ENCODE measurements at regions not wholly inside any gene's neighbourhood (a gene's known extent, or its start where the extent isn't known, plus 50 kb on each side); places are given as distances from the start of the nearest gene placed in this dataset.

- Histone ChIP-seq H3K4me3 (no peak overlapping the region), H3K27ac (no peak overlapping the region)
These were observed 911.7 kb upstream of the TMEM132C start for GRCh38 chr12:127355061-127355841.

DNA sequence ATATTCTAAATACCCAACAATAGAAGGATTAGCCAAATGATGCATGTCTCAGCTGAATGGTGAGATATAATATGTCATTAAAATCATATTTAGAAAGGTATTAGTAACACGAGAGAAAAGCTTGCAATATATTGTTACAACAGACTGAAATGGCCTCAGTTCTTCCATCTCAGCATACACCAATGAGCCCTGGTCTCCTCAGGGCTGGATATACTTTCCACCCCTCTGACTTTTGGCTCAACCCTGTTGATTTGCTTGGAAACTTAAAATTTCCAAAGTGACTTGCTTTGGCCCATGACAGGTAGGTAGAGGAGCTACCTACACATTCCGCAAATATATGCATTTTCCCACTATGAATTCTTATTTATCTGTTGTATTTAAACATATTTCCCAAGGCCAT lies 908.1 kb upstream of the TMEM132C start:
- Histone ChIP-seq H3K27ac (no peak overlapping the region), H3K4me3 (no peak overlapping the region)

DNA sequence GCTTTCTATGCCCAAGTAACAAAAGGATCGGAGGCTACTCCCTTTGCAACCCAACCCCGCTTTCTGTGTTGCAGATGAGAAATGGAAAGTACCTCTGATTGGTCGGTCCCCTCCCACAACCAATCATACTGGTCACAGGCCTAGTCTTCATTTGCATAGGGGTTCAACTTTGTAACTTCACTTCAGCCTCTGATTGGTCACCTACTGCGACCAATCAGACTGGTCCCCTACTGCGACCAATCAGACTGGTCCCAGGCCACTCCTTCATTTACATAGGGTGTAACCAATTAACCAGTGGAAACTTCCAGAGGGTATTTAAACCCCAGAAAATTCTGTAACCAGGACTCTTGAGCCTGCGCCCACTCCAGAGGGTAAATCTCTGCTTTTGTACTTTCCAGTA lies 906.4 kb upstream of the TMEM132C start:
- H3K4me3 ChIP-seq = no peak overlapping the region
- no peak overlapping the region for H3K27ac ChIP-seq

GRCh38 chr12:127362121-127362520 lies 904.8 kb upstream of the TMEM132C start:
- H3K4me3 ChIP-seq = no peak overlapping the region
- H3K27ac ChIP-seq = no peak overlapping the region

DNA sequence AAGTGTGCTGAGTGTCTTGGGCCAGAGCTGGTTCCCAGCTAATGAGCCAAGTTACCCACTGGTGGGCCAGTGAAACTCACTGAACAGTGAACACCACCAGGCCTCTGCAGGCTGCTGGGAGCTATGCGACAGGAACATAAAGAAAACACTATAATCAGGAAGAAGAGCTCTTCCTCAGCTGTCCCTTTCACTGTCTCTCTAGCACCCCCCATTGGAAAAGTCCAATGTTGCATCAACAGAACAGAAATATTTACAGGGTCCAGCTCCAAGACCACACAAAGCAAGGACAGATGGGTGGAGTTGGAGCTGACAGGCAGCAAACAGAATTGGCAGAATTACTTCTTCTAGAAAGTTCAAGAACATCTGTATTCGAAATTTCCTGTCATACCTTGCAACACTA lies 903.6 kb upstream of the TMEM132C start:
- Histone ChIP-seq H3K4me3 (no peak overlapping the region), H3K27ac (no peak overlapping the region)

DNA sequence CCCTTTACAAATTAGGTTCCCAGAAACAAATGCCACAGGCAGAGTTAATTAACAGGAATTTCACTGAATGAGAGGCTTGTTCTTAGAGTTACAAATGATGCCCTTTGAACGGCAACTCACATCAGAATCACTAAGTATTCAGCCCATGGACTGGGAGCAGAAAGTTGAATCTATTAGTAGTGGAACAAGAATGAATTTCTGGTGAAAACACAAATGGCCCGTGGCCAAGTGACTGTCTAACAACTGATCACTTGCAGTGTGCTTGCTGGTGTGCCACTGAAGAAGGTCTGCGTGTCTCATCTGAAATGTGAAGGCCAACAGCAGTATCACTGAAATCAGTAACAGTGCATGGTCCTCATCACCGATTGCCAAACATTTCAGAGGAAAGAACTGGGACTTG lies 893.4 kb upstream of the TMEM132C start:
- Histone ChIP-seq H3K4me3 (no peak overlapping the region), H3K27ac (no peak overlapping the region)

GRCh38 chr12:127374447-127374846 lies 892.5 kb upstream of the TMEM132C start:
- H3K27ac ChIP-seq = no peak overlapping the region
- no peak overlapping the region for H3K4me3 ChIP-seq

DNA sequence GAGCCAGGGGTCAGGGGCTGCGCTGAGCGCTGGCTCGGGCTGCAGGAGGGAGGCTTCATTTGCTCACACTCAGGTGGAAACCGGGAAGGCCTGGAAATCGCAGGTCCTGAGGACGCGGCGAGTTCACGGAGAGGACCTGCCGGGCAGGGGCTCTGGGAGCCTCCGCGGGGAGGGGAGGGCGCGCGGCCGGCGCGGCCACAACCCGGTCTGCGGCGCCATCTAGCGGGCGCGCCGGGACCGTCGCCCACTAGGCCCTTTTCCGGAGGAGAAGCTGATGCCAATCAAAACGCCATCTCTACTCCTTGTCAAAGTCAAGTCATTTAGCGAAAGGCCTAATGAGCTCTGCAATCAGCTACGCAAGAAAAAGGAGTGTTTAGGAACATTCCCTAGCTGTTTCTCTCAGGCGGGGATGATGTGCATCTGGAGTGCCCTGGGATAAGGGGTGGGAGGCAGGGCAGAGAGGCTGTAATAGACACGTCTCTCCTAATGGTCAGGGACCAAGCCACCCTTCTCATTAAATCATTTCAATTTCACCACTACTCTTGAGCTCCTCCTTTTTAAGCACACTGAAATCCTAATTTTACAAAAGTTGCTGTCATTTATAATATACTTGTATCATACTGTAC lies 885.8 kb upstream of the TMEM132C start:
- no peak overlapping the region for H3K27ac ChIP-seq
- H3K4me3 ChIP-seq = no peak overlapping the region

DNA sequence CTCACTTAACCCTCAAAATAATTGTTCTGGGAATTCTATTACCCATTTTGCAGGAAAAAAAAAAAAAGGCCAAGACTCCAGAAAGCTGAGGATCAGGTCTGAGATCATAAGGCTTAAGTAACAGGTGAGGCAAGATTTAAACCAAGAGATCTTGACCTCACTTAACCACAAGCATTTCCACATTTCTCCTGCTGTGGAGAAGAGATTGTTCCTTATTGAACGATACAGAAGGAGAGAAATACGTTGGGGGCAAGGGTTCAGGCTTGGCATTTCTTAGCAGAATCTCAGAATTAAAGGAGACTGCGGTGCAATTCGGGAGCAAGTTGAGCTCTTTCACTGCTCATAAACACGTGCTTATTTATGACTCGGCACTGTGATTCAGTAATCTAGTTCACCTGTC lies 885.3 kb upstream of the TMEM132C start:
- H3K4me3 ChIP-seq = no peak overlapping the region

GRCh38 chr12:127383281-127383680 lies 883.7 kb upstream of the TMEM132C start:
- Histone ChIP-seq H3K4me3 (no peak overlapping the region), H3K27ac (no peak overlapping the region)

More for the DNA sequence above, 885.3 kb upstream of the TMEM132C start:
- H3K27ac ChIP-seq = no peak overlapping the region

- H3K27ac ChIP-seq = no peak overlapping the region
These were observed 880.2 kb upstream of the TMEM132C start for GRCh38 chr12:127386723-127387122.

DNA sequence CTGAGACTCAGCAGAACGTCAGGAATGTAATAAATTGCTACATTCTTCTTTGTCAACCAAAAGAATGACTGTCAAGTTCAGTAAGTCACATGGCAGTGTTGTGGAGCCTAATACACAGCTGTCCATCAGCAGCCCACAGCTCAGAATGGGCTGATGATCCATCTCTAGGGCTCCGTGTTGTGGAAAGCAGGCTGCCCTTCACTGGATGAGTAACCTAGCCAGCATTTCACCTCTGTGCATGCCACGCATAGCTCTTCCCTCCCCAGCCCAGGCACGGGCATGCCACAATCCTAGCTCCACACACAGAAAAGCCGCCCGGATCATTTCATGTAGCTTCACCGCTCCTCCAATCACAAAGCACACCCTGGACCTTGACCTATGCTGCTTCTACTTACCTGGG lies 878.0 kb upstream of the TMEM132C start:
- Histone ChIP-seq H3K4me3 (no peak overlapping the region), H3K27ac (no peak overlapping the region)

More at GRCh38 chr12:127386723-127387122, 880.2 kb upstream of the TMEM132C start:
- H3K4me3 ChIP-seq = no peak overlapping the region

DNA sequence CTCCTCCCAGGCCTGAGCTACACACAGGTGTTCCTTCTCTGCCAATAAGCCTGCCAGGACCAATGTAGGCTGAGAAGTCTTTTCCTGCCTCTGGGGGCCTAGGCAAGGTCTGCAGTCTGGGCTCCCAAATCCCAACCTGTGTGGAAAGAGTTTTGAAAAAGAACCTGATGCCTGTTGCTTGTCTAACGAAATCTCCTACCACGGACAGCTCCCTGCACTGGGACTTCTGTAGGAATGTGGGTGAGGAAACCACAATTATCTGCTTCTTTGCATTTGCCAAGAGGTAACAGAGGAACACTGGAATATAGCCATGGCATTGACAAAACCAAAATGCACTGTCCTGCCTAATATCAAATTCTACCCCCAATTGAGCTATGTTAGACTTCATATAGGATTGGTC lies 877.0 kb upstream of the TMEM132C start:
- Histone ChIP-seq H3K27ac (no peak overlapping the region), H3K4me3 (no peak overlapping the region)

DNA sequence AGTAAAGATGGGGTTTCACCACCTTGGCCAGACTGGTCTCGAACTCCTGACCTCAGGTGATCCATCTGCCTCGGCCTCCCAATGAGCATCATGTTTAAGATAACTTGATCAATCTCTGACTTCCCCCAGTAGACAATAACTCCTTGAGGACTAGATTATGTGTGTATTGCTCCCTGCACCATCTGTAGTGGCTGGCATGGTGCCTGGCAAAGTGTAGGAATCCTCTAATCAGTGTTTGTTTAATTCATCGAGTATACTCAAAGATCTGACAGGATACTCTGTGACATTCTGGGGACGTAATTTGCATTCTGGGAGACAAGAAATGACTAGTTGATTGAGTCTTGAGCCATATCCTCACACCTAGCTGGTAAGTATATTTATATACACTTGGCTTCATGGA lies 873.5 kb upstream of the TMEM132C start:
- no peak overlapping the region for H3K4me3 ChIP-seq
- no peak overlapping the region for H3K27ac ChIP-seq

- no peak overlapping the region for H3K27ac ChIP-seq
- no peak overlapping the region for H3K4me3 ChIP-seq
These were observed 873.1 kb upstream of the TMEM132C start for GRCh38 chr12:127393896-127394295.

DNA sequence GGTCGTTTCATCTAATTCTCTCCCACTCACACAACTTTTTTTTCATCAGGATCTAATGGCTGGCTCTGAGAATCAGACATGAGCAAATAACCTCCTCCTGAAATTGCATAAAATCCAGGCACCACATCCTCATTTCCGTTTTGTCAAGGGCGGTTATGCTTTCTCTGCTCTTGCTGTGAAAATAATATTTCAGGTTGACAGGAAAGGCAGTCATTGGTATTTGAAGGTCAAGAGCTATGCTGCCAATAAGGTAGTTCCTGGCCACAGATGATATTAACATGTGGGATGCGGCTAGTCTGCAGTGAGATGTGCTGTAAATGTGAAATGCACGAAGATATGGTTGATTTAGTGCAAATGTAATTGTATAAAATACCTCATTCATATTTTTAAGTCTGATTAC lies 870.2 kb upstream of the TMEM132C start:
- no peak overlapping the region for H3K27ac ChIP-seq
- no peak overlapping the region for H3K4me3 ChIP-seq

DNA sequence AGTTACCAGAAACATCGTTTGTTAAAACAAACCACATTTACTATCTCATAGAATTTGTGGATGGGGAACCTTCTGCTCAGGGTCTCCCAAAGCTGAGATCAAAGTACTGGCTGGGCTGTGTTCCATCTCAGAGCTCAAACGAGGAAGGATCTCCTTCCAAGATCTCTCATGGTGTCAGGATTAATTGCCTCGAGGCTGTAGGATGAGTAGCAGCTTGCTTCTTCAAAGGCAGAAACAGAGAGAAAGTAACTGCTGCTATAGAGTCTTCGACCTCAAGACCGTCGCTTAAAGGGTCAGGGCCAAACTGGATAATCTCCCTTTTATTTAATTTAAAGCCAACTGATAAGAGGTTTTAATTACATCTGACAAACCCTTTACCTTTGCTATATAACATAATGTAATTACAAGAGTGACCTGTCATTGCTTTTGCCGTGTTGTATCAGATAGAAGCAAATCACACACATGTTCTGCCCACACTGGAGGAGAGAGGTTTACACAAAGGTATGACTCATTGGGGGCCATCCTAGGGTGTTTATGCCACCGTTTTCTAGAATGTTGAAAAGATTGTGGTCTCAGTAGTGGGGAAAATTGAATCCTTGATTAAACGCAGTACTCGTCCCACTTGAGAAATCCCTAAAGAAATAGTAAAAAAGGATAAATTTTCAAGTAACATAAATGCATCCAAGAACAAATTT lies 868.8 kb upstream of the TMEM132C start:
- Histone ChIP-seq H3K27ac (no peak overlapping the region), H3K4me3 (no peak overlapping the region)

GRCh38 chr12:127399451-127399850 lies 867.5 kb upstream of the TMEM132C start:
- H3K4me3 ChIP-seq = no peak overlapping the region

GRCh38 chr12:127400221-127400620 lies 866.7 kb upstream of the TMEM132C start:
- no peak overlapping the region for H3K4me3 ChIP-seq
- H3K27ac ChIP-seq = no peak overlapping the region

More at GRCh38 chr12:127399451-127399850, 867.5 kb upstream of the TMEM132C start:
- H3K27ac ChIP-seq = no peak overlapping the region

- H3K4me3 ChIP-seq = no peak overlapping the region
- H3K27ac ChIP-seq = no peak overlapping the region
These were observed 866.0 kb upstream of the TMEM132C start for GRCh38 chr12:127401005-127401404.

DNA sequence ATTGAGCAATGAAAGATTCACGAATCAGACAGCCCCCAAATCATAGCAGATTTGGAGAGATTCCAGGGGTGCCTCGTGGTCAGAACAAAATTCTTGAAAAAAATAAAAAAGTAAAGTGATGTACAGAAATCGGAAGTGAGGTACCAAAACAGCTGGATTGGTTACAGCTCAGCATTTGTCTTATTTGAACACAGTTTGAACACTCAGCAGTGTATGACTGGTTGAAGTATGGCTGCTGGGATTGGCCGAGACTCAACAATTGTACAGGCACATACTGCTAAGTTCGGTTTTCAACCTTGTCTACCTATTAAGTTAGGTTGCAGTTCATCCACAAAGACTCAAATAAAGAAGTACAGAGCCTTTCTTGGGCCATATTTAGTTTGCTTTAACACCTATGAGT lies 865.4 kb upstream of the TMEM132C start:
- no peak overlapping the region for H3K27ac ChIP-seq
- no peak overlapping the region for H3K4me3 ChIP-seq

Measured in skin epidermis (tissue), 12 donors.